ENCODE measurements at regions not wholly inside any gene's neighbourhood (a gene's known extent, or its start where the extent isn't known, plus 50 kb on each side); places are given as distances from the start of the nearest gene placed in this dataset.
"Not testable (repeated sequence)": the region's sequence is repeated elsewhere in the genome, so short reads cannot be mapped to it uniquely, and the experiment has no call there.

DNA sequence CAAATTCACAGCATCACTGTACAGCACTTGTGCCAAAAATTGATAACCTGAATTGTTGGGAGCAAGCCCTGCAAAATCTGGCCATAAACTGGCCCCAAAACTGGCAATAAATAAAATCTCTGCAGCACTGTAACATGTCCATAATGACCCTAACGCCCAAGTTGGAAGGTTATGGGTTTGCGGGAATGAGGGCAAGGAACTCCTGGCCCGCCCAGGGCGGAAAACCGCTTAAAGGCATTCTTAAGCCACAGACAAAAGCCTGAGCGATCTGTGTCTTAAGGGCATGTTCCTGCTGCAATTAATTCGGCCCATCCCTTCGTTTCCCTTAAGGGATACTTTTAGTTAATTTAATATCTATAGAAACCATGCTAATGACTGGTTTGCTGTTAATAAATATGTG lies 690.1 kb upstream of the EPHA5 start:
- TF ChIP-seq EZH2 (IDR thresholded peaks at IDR 0.05; ENCODE audit: borderline replicate concordance, low read length); CTCF (conservative IDR thresholded peaks at IDR 0.05 in 1 of 2, IDR thresholded peaks at IDR 0.05 in 1 of 2; ENCODE audit: extremely low read depth in 1 of 2, insufficient read depth in 1 of 2, low read depth in 1 of 2, low read length in 2 of 2): not testable (repeated sequence)
